GM13976 (cell line): ENCODE measurements at regions not wholly inside any gene's neighbourhood (a gene's known extent, or its start where the extent isn't known, plus 50 kb on each side); places are given as distances from the start of the nearest gene placed in this dataset.
"Not testable (repeated sequence)": the region's sequence is repeated elsewhere in the genome, so short reads cannot be mapped to it uniquely, and the experiment has no call there.

Experiments
- DNase-seq: peaks from one replicate; pipeline ENCODE4 v3.0.0; 2012; ENCODE audit warnings: low spot score
- in situ Hi-C: fragments of 300-500 bp; cut with MboI; formaldehyde crosslinking; loops from one replicate; pipeline ENCODE4 v1.12.0; 2022; ENCODE audit warnings: low sequenced_read_pairs, mixed read lengths, inconsistent platforms; ENCODE audit not compliant: unreplicated experiment
- TF ChIP-seq, protein P1 (sequence below): IDR thresholded peaks from 2 replicates; pipeline ENCODE4 v1.5.1; 2012; ENCODE audit warnings: borderline replicate concordance, mild to moderate bottlenecking; ENCODE audit not compliant: insufficient read depth; ENCODE audit errors: extremely low read depth, missing control alignments, control extremely low read depth

- DNase-seq = no peak
- TF ChIP-seq, protein P1, sequence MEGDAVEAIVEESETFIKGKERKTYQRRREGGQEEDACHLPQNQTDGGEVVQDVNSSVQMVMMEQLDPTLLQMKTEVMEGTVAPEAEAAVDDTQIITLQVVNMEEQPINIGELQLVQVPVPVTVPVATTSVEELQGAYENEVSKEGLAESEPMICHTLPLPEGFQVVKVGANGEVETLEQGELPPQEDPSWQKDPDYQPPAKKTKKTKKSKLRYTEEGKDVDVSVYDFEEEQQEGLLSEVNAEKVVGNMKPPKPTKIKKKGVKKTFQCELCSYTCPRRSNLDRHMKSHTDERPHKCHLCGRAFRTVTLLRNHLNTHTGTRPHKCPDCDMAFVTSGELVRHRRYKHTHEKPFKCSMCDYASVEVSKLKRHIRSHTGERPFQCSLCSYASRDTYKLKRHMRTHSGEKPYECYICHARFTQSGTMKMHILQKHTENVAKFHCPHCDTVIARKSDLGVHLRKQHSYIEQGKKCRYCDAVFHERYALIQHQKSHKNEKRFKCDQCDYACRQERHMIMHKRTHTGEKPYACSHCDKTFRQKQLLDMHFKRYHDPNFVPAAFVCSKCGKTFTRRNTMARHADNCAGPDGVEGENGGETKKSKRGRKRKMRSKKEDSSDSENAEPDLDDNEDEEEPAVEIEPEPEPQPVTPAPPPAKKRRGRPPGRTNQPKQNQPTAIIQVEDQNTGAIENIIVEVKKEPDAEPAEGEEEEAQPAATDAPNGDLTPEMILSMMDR = no peak
- in situ Hi-C loops = no loop called here
Measured at GRCh38 chr2:94622113-94622618, 249.1 kb upstream of the TEKT4 start.

- in situ Hi-C loops, DNase-seq: not testable (repeated sequence)
Measured at GRCh38 chr2:94628953-94629352, 242.3 kb upstream of the TEKT4 start.

DNA sequence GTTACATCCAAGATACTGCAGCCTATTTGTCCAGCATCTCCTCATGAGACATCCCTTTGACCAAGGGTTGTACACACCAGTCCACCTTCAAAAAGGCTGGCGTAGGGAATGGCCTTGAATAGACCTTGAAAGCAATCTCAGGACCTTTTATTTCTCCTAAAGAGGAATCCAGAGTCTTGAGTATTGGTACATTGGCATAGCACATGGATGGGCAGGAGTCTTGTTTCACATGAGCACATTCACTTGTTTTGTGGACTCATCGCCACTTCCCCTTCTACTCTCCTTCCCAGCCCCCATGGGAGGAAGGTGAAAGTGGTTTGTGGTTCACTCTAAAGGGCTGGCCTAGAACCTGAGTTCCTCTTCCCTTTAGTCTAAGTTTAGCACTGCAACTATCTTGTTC is 229.8 kb upstream of the TEKT4 start:
- DNase-seq, in situ Hi-C loops: not testable (repeated sequence)

GRCh38 chr2:94652131-94652530 is 219.1 kb upstream of the TEKT4 start:
- not testable (repeated sequence) for DNase-seq

DNA sequence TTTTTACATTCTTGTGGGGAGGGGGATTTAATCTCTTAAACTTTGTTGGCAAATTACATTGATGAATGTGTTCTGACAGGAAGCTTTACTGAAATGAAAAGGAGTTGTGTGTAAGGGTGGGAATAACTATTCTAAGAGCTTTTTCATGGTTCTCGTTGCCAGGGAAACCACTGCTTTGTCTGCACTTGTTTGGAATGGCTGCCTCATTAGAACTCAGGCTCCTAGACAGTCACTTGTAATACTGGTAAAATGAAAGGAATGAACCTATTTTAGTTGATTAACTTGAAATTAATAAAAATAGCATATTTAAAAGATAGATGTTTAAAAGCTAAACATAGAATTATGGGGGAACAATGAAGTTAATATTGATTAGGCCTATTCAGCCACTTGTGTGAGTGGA is 201.4 kb upstream of the TEKT4 start:
- DNase-seq, in situ Hi-C loops: not testable (repeated sequence)

More at GRCh38 chr2:94652131-94652530, 219.1 kb upstream of the TEKT4 start:
- in situ Hi-C loops = not testable (repeated sequence)

GRCh38 chr2:94694236-94694635 is 177.0 kb upstream of the TEKT4 start:
- DNase-seq, in situ Hi-C loops: not testable (repeated sequence)

DNA sequence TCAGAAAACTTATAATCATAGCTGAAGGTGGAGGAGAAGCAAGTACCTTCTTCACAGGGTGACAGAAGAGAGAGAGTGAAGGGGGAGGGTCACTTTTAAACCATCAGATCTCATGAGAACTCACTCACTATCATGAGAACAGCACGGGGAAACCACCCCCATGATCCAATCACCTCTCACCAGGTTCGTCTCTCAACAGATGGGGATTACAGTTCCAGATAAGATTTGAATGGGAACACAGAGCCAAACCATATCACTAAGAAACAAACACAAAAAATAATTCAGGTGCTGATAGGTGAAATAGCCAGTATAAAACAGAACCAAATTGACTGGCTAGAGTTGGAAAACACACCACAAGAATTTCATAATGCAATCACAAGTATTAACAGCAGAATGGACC is 162.2 kb upstream of the TEKT4 start:
- in situ Hi-C loops, DNase-seq: not testable (repeated sequence)

- TF ChIP-seq, protein P1 = no peak
- in situ Hi-C loops = no loop called here
Measured at GRCh38 chr2:94725543-94725942, 145.7 kb upstream of the TEKT4 start.

DNA sequence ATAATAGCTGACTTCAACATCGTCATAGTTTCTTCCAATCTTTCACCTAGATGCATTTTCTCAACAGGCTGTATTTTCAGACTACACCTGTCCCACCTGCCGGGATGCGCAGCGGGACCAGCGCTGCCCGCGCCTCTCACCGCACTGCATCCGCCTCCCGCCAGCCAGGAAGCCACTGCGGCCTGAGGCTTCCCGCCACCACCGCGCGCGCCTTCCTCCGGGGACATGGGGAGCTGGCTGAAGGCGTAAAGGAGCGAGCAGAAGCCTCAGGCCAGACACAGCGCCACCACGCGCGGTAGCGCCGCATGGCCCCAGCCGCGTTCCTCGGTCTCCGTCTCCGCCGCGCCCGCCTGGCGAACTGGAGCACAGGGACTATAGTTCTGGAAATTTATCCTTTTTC is 135.7 kb upstream of the TEKT4 start:
- in situ Hi-C loops = not testable (repeated sequence)

More at GRCh38 chr2:94725543-94725942, 145.7 kb upstream of the TEKT4 start:
- DNase-seq = no peak

GRCh38 chr2:94737145-94737544 is 134.1 kb upstream of the TEKT4 start:
- in situ Hi-C loops, DNase-seq: not testable (repeated sequence)

More for the DNA sequence above, 135.7 kb upstream of the TEKT4 start:
- not testable (repeated sequence) for DNase-seq

DNA sequence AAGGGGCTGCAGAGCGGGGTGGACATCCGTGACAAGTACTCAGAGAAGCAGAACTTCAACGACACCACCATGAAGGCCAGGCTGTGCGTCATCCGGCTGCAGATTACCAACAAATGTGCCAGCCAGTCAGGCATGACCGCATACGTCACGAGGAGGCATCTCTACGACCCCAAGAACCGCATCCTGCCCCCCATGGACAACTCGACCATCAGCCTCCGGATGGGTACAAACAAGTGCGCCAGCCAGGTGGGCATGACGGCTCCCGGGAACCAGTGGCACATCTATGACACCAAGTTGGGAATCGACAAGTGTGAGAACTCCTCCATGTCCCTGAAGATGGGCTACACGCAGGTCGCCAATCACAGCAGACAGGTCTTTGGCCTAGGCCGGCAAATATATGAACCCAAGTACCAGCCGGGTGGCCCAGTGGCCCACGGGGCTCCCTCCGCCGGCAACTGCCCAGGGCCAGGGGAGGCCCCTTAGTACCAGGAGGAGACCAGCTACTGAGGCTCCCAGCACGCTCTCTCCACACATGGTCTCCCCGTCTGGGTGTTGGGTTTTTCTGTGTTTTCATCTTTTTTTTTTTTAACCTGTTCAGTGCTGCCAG is 133.4 kb upstream of the TEKT4 start:
- DNase-seq, in situ Hi-C loops: not testable (repeated sequence)

DNA sequence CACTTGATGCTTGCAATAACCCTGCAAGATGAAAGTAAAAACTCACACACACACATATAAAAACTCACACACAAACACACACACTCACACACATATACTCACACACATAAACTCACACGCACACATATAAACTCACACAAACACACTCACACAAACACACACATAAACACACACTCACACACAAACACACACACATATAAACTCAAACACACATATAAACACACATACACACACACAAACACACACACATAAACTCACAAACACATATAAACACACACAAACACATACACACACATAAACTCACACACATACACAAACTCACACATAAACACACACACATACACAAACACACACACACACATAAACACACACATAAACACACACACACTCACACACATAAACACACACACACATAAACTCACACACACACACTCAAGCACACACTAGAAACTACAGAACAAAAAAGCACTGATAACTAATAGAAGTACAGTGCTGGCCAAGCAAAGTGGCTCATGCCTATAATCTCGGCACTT is 117.7 kb upstream of the TEKT4 start:
- TF ChIP-seq, protein P1 = no peak
- in situ Hi-C loops = no loop called here
- no peak for DNase-seq
